ENCODE measurements at regions not wholly inside any gene's neighbourhood (a gene's known extent, or its start where the extent isn't known, plus 50 kb on each side); places are given as distances from the start of the nearest gene placed in this dataset.

GRCh38 chr1:116819081-116819480 lies 64.9 kb downstream of the CD2 start:
- H3K36me3 ChIP-seq (ENCODE audit: control insufficient read depth in 1 of 2, insufficient read depth in 2 of 2, low read depth in 1 of 2, low read length in 2 of 2): no peaks in the 10 kb centered on the region
- no peak overlapping the region for H3K14ac ChIP-seq (ENCODE audit: low read length in 2 of 2)
- no peak overlapping the region for H2AFZ ChIP-seq (ENCODE audit: low read depth, low read length)
- no peak overlapping the region for H3K4ac ChIP-seq (ENCODE audit: low read depth in 1 of 2, low read length in 2 of 2)
- H2BK15ac ChIP-seq (ENCODE audit: low read depth, poor library complexity, severe bottlenecking): no peak overlapping the region
- no peak overlapping the region for H3K23ac ChIP-seq (ENCODE audit: low read length in 2 of 2)
- H2BK120ac ChIP-seq (ENCODE audit: low read depth, low read length): no peak overlapping the region
- no peak overlapping the region for H3K18ac ChIP-seq (ENCODE audit: low read depth in 1 of 2, low read length in 2 of 2)
- DNase-seq: peak; percentile 60
- WGBS: 79% methylated on average over 6 of the region's 6 CpGs
- H3K4me3 ChIP-seq (ENCODE audit: insufficient read depth in 1 of 2, low read depth in 1 of 2, low read length in 2 of 2): no peak overlapping the region
- no peak overlapping the region for H4K8ac ChIP-seq (ENCODE audit: low read length)
- peak overlapping the region; percentile 36 for H2AK5ac ChIP-seq (ENCODE audit: low read length, severe bottlenecking)
- H3K79me1 ChIP-seq (replicated peaks; ENCODE audit: low read length, poor library complexity, severe bottlenecking): no peaks in the 10 kb centered on the region
- H3K27ac ChIP-seq (ENCODE audit: low read length, poor library complexity, severe bottlenecking): no peak overlapping the region
- no peak overlapping the region for H2BK12ac ChIP-seq (ENCODE audit: low read length in 2 of 2)
- H4K91ac ChIP-seq (ENCODE audit: low read length): no peak overlapping the region
- peaks cover 5% of the 10 kb centered on the region for H3K4me1 ChIP-seq (ENCODE audit: control insufficient read depth, insufficient read depth, low read depth, low read length)
- H3K9ac ChIP-seq (ENCODE audit: low read length): no peak overlapping the region
- no peak overlapping the region for H3K4me2 ChIP-seq (ENCODE audit: low read length, poor library complexity, severe bottlenecking)
- H2BK5ac ChIP-seq (ENCODE audit: low read depth, low read length, poor library complexity, severe bottlenecking): no peak overlapping the region
- H3K27me3 ChIP-seq (ENCODE audit: control insufficient read depth in 1 of 2, insufficient read depth in 1 of 2, low read length in 2 of 2): no peaks in the 10 kb centered on the region
- H3K9me3 ChIP-seq (ENCODE audit: control insufficient read depth, low read length): no peaks in the 10 kb centered on the region

- no peak overlapping the region for H3K14ac ChIP-seq (ENCODE audit: low read length in 2 of 2)
- H2AK5ac ChIP-seq (ENCODE audit: low read length, severe bottlenecking): no peak overlapping the region
- no peak overlapping the region for H2BK120ac ChIP-seq (ENCODE audit: low read depth, low read length)
- no peak overlapping the region for H3K18ac ChIP-seq (ENCODE audit: low read depth in 1 of 2, low read length in 2 of 2)
- H3K27ac ChIP-seq (ENCODE audit: low read length, poor library complexity, severe bottlenecking): peak overlapping the region; percentile 74
- peaks cover 0 to 6% of the 10 kb centered on the region in 2 experiments for H3K27me3 ChIP-seq (ENCODE audit: control insufficient read depth in 1 of 2, insufficient read depth in 1 of 2, low read length in 2 of 2)
- no peak overlapping the region for H4K91ac ChIP-seq (ENCODE audit: low read length)
- no peak overlapping the region for H3K4ac ChIP-seq (ENCODE audit: low read depth in 1 of 2, low read length in 2 of 2)
- DNase-seq: peak; percentile 84
- no peak overlapping the region for H2AFZ ChIP-seq (ENCODE audit: low read depth, low read length)
- H4K8ac ChIP-seq (ENCODE audit: low read length): peak overlapping the region; percentile 12
- peaks cover 5% of the 10 kb centered on the region for H3K4me1 ChIP-seq (ENCODE audit: control insufficient read depth, insufficient read depth, low read depth, low read length)
- peak overlapping the region in 1 of 2 experiments; percentile 37 for H2BK12ac ChIP-seq (ENCODE audit: low read length in 2 of 2)
- no peak overlapping the region for H3K4me2 ChIP-seq (ENCODE audit: low read length, poor library complexity, severe bottlenecking)
- no peak overlapping the region for H2BK5ac ChIP-seq (ENCODE audit: low read depth, low read length, poor library complexity, severe bottlenecking)
- no peaks in the 10 kb centered on the region for H3K79me1 ChIP-seq (replicated peaks; ENCODE audit: low read length, poor library complexity, severe bottlenecking)
- no peaks in the 10 kb centered on the region for H3K9me3 ChIP-seq (ENCODE audit: control insufficient read depth, low read length)
- 65% methylated on average over 6 of the region's 6 CpGs for WGBS
- no peak overlapping the region for H3K4me3 ChIP-seq (ENCODE audit: insufficient read depth in 1 of 2, low read depth in 1 of 2, low read length in 2 of 2)
- no peak overlapping the region for H2BK15ac ChIP-seq (ENCODE audit: low read depth, poor library complexity, severe bottlenecking)
- no peak overlapping the region for H3K9ac ChIP-seq (ENCODE audit: low read length)
- no peak overlapping the region for H3K23ac ChIP-seq (ENCODE audit: low read length in 2 of 2)
- H3K36me3 ChIP-seq (ENCODE audit: control insufficient read depth in 1 of 2, insufficient read depth in 2 of 2, low read depth in 1 of 2, low read length in 2 of 2): no peaks in the 10 kb centered on the region
These were observed 66.1 kb downstream of the CD2 start for GRCh38 chr1:116820369-116820768.

- no peak overlapping the region for H3K4me2 ChIP-seq (ENCODE audit: low read length, poor library complexity, severe bottlenecking)
- no peak overlapping the region for H2AFZ ChIP-seq (ENCODE audit: low read depth, low read length)
- H3K79me1 ChIP-seq (replicated peaks; ENCODE audit: low read length, poor library complexity, severe bottlenecking): no peaks in the 10 kb centered on the region
- no peaks in the 10 kb centered on the region for H3K9me3 ChIP-seq (ENCODE audit: control insufficient read depth, low read length)
- H2BK15ac ChIP-seq (ENCODE audit: low read depth, poor library complexity, severe bottlenecking): no peak overlapping the region
- no peak for DNase-seq
- no peak overlapping the region for H2BK12ac ChIP-seq (ENCODE audit: low read length in 2 of 2)
- no peak overlapping the region for H2BK120ac ChIP-seq (ENCODE audit: low read depth, low read length)
- H3K36me3 ChIP-seq (ENCODE audit: control insufficient read depth in 1 of 2, insufficient read depth in 2 of 2, low read depth in 1 of 2, low read length in 2 of 2): no peaks in the 10 kb centered on the region
- H2BK5ac ChIP-seq (ENCODE audit: low read depth, low read length, poor library complexity, severe bottlenecking): no peak overlapping the region
- H3K4me1 ChIP-seq (ENCODE audit: control insufficient read depth, insufficient read depth, low read depth, low read length): peaks cover 17% of the 10 kb centered on the region
- H3K14ac ChIP-seq (ENCODE audit: low read length in 2 of 2): no peak overlapping the region
- H3K23ac ChIP-seq (ENCODE audit: low read length in 2 of 2): no peak overlapping the region
- H3K18ac ChIP-seq (ENCODE audit: low read depth in 1 of 2, low read length in 2 of 2): no peak overlapping the region
- H3K27me3 ChIP-seq (ENCODE audit: control insufficient read depth in 1 of 2, insufficient read depth in 1 of 2, low read length in 2 of 2): peaks cover 0 to 8% of the 10 kb centered on the region in 2 experiments
- no peak overlapping the region for H3K9ac ChIP-seq (ENCODE audit: low read length)
- no peak overlapping the region for H3K4ac ChIP-seq (ENCODE audit: low read depth in 1 of 2, low read length in 2 of 2)
- peak overlapping the region; percentile 10 for H2AK5ac ChIP-seq (ENCODE audit: low read length, severe bottlenecking)
- no peak overlapping the region for H3K27ac ChIP-seq (ENCODE audit: low read length, poor library complexity, severe bottlenecking)
- no peak overlapping the region for H3K4me3 ChIP-seq (ENCODE audit: insufficient read depth in 1 of 2, low read depth in 1 of 2, low read length in 2 of 2)
- H4K8ac ChIP-seq (ENCODE audit: low read length): no peak overlapping the region
- no peak overlapping the region for H4K91ac ChIP-seq (ENCODE audit: low read length)
- 100% methylated on average over 1 of the region's 2 CpGs for WGBS
These were observed 67.5 kb downstream of the CD2 start for GRCh38 chr1:116821763-116822162.

GRCh38 chr1:116824631-116825206 lies 70.5 kb downstream of the CD2 start:
- peaks cover 0 to 10% of the 10 kb centered on the region in 2 experiments for H3K27me3 ChIP-seq (ENCODE audit: control insufficient read depth in 1 of 2, insufficient read depth in 1 of 2, low read length in 2 of 2)
- H3K36me3 ChIP-seq (ENCODE audit: control insufficient read depth in 1 of 2, insufficient read depth in 2 of 2, low read depth in 1 of 2, low read length in 2 of 2): no peaks in the 10 kb centered on the region
- H3K4ac ChIP-seq (ENCODE audit: low read depth in 1 of 2, low read length in 2 of 2): no peak overlapping the region
- no peak overlapping the region for H3K4me3 ChIP-seq (ENCODE audit: insufficient read depth in 1 of 2, low read depth in 1 of 2, low read length in 2 of 2)
- H3K4me2 ChIP-seq (ENCODE audit: low read length, poor library complexity, severe bottlenecking): no peak overlapping the region
- H4K91ac ChIP-seq (ENCODE audit: low read length): no peak overlapping the region
- no peak overlapping the region for H2BK15ac ChIP-seq (ENCODE audit: low read depth, poor library complexity, severe bottlenecking)
- H3K27ac ChIP-seq (ENCODE audit: low read length, poor library complexity, severe bottlenecking): no peak overlapping the region
- H2BK5ac ChIP-seq (ENCODE audit: low read depth, low read length, poor library complexity, severe bottlenecking): no peak overlapping the region
- no peaks in the 10 kb centered on the region for H3K79me1 ChIP-seq (replicated peaks; ENCODE audit: low read length, poor library complexity, severe bottlenecking)
- H2BK120ac ChIP-seq (ENCODE audit: low read depth, low read length): no peak overlapping the region
- no peak overlapping the region for H2AFZ ChIP-seq (ENCODE audit: low read depth, low read length)
- peak overlapping the region in 1 of 2 experiments; percentile 15 for H2BK12ac ChIP-seq (ENCODE audit: low read length in 2 of 2)
- no peak overlapping the region for H3K9ac ChIP-seq (ENCODE audit: low read length)
- H3K23ac ChIP-seq (ENCODE audit: low read length in 2 of 2): no peak overlapping the region
- no peak overlapping the region for H3K18ac ChIP-seq (ENCODE audit: low read depth in 1 of 2, low read length in 2 of 2)
- 55% methylated on average over 5 of the region's 5 CpGs for WGBS
- H3K4me1 ChIP-seq (ENCODE audit: control insufficient read depth, insufficient read depth, low read depth, low read length): peaks cover 21% of the 10 kb centered on the region
- no peak overlapping the region for H4K8ac ChIP-seq (ENCODE audit: low read length)
- no peak overlapping the region for H2AK5ac ChIP-seq (ENCODE audit: low read length, severe bottlenecking)
- H3K9me3 ChIP-seq (ENCODE audit: control insufficient read depth, low read length): no peaks in the 10 kb centered on the region
- H3K14ac ChIP-seq (ENCODE audit: low read length in 2 of 2): no peak overlapping the region
- no peak for DNase-seq

All from mesenchymal stem cell (in vitro differentiated cells and primary cell).